Sigmoid colon (tissue), 6 donors: ENCODE measurements at regions not wholly inside any gene's neighbourhood (a gene's known extent, or its start where the extent isn't known, plus 50 kb on each side); places are given as distances from the start of the nearest gene placed in this dataset.

Experiments
- DNase-seq: peaks from one replicate; pipeline ENCODE4 v3.0.0-alpha.2; 2019
- H3K27ac ChIP-seq, 4 donors: fragments of 200-600 bp; sonication (generic); one replicate each; pipeline ENCODE4 v1.5.1; 2016 to 2019; ENCODE audit warnings: mild to moderate bottlenecking in 1 of 4
- H3K27me3 ChIP-seq, 3 donors: fragments of 200-600 bp; sonication (generic); one replicate each; pipeline ENCODE4 v1.5.1; 2019; ENCODE audit warnings: mild to moderate bottlenecking in 1 of 3
- H3K36me3 ChIP-seq, 4 donors: fragments of 200-600 bp; sonication (generic); one replicate each; pipeline ENCODE4 v1.5.1; 2016 to 2019
- H3K4me1 ChIP-seq, 4 donors: fragments of 200-600 bp; sonication (generic); one replicate each; pipeline ENCODE4 v1.5.1; 2017 to 2019
- H3K4me3 ChIP-seq, 4 donors: fragments of 200-600 bp; sonication (generic); one replicate each; pipeline ENCODE4 v1.5.1; 2017 to 2019; ENCODE audit warnings: mild to moderate bottlenecking in 2 of 4, moderate library complexity in 1 of 4
- H3K9me3 ChIP-seq, 4 donors: fragments of 200-600 bp in 3 of 4; sonication (generic) in 3 of 4; one replicate each; pipeline versions ENCODE4 v1.5.1 to v1.6.1; 2013 to 2019
- CTCF ChIP-seq, 4 experiments: fragments of 450-650 bp in 3 of 4; fragments of 200-600 bp in 1 of 4; IDR thresholded peaks; one replicate each; pipeline ENCODE4 v1.5.1; 2016 to 2019; ENCODE audit warnings: antibody characterized with exemption in 4 of 4, mild to moderate bottlenecking in 3 of 4, moderate library complexity in 2 of 4
- EP300 ChIP-seq, 4 donors: sonication (generic); formaldehyde crosslinking; IDR thresholded peaks; one replicate each; pipeline ENCODE4 v1.6.1; 2017; ENCODE audit warnings: antibody characterized with exemption in 4 of 4
- POLR2A ChIP-seq, 2 donors: fragments of 450-650 bp; IDR thresholded peaks; one replicate each; pipeline ENCODE4 v1.6.1; 2016; ENCODE audit warnings: antibody characterized with exemption in 2 of 2, mild to moderate bottlenecking in 2 of 2, moderate library complexity in 2 of 2
- POLR2AphosphoS5 ChIP-seq, 4 donors: sonication (generic); formaldehyde crosslinking; IDR thresholded peaks; one replicate each; pipeline ENCODE4 v1.6.1; 2017; ENCODE audit warnings: antibody characterized with exemption in 4 of 4
- WGBS, 2 donors: extraction: QIAGEN DNeasy Blood & Tissue Kit; methylation state at CpG; one replicate each; pipeline ENCODE4 v1.1.7; 2013; 5-methylcytosine and 5-hydroxymethylcytosine counted together
- intact Hi-C: fragments of 100-400 bp; cut with DNase I; formaldehyde crosslinking; loops from one replicate; pipeline ENCODE4 v1.15.1; 2023
- donor health status: healthy with polysubstance abuse.
- donor health status: healthy.

GRCh38 chr11:70721006-70721405, 322.7 kb downstream of the CTTN start:
- Histone ChIP-seq H3K4me1 (no peaks in the 10 kb centered on the region), H3K4me3 (no peak overlapping the region), H3K9me3 (no peaks in the 10 kb centered on the region), H3K36me3 (no peaks in the 10 kb centered on the region), H3K27ac (no peak overlapping the region), H3K27me3 (peaks cover 0 to 13% (median 0%) of the 10 kb centered on the region in 3 donors)
- no peak for TF ChIP-seq EP300 (IDR thresholded peaks at IDR 0.05)
- no peak for TF ChIP-seq POLR2AphosphoS5 (IDR thresholded peaks at IDR 0.05)
- TF ChIP-seq POLR2A (IDR thresholded peaks at IDR 0.05): no peak
- TF ChIP-seq CTCF (IDR thresholded peaks at IDR 0.05): no peak
- no peak for DNase-seq
- intact Hi-C loops: no loop called here
- WGBS, 2 donors: 89% methylated on average over 12 of the region's 12 CpGs

GRCh38 chr11:70725278-70725677, 326.9 kb downstream of the CTTN start:
- Histone ChIP-seq H3K36me3 (no peaks in the 10 kb centered on the region), H3K27me3 (no peaks in the 10 kb centered on the region), H3K4me1 (no peaks in the 10 kb centered on the region), H3K4me3 (no peak overlapping the region), H3K9me3 (no peaks in the 10 kb centered on the region), H3K27ac (no peak overlapping the region)
- no peak for DNase-seq
- intact Hi-C loops: no loop called here
- no peak for TF ChIP-seq EP300 (IDR thresholded peaks at IDR 0.05)
- WGBS, 2 donors: 88 to 96% methylated on average over 10 of the region's 10 CpGs

- Histone ChIP-seq H3K9me3 (no peaks in the 10 kb centered on the region), H3K4me3 (no peak overlapping the region), H3K4me1 (no peaks in the 10 kb centered on the region), H3K36me3 (no peaks in the 10 kb centered on the region), H3K27ac (no peak overlapping the region), H3K27me3 (no peaks in the 10 kb centered on the region)
- no peak for TF ChIP-seq POLR2A (IDR thresholded peaks at IDR 0.05)
- TF ChIP-seq EP300 (IDR thresholded peaks at IDR 0.05): no peak
- TF ChIP-seq CTCF (IDR thresholded peaks at IDR 0.05): no peak
- TF ChIP-seq POLR2AphosphoS5 (IDR thresholded peaks at IDR 0.05): no peak
- DNase-seq: no peak
- WGBS, 2 donors: 82 to 88% methylated on average over 7 of the region's 7 CpGs
- intact Hi-C loops: no loop called here
Observed at GRCh38 chr11:70725739-70726138, 327.4 kb downstream of the CTTN start.

GRCh38 chr11:70727021-70727420, 328.7 kb downstream of the CTTN start:
- no peaks in the 10 kb centered on the region for H3K27me3 ChIP-seq
- 94 to 97% methylated on average over 5 of the region's 5 CpGs for WGBS, 2 donors
- TF ChIP-seq POLR2AphosphoS5 (IDR thresholded peaks at IDR 0.05) (no peak), EP300 (IDR thresholded peaks at IDR 0.05) (no peak), CTCF (IDR thresholded peaks at IDR 0.05) (no peak)
- H3K36me3 ChIP-seq: no peaks in the 10 kb centered on the region
- no peaks in the 10 kb centered on the region for H3K4me1 ChIP-seq
- intact Hi-C loops: no loop called here
- H3K27ac ChIP-seq: no peak overlapping the region
- H3K4me3 ChIP-seq: no peak overlapping the region
- H3K9me3 ChIP-seq: no peaks in the 10 kb centered on the region
- DNase-seq: no peak

GRCh38 chr11:70727899-70728620, 329.7 kb downstream of the CTTN start:
- TF ChIP-seq EP300 (IDR thresholded peaks at IDR 0.05) (no peak), POLR2A (IDR thresholded peaks at IDR 0.05) (no peak), CTCF (IDR thresholded peaks at IDR 0.05) (no peak), POLR2AphosphoS5 (IDR thresholded peaks at IDR 0.05) (no peak)
- Histone ChIP-seq H3K4me3 (no peak overlapping the region), H3K27ac (no peak overlapping the region), H3K4me1 (no peaks in the 10 kb centered on the region), H3K36me3 (no peaks in the 10 kb centered on the region), H3K9me3 (no peaks in the 10 kb centered on the region), H3K27me3 (no peaks in the 10 kb centered on the region)
- 60 to 70% methylated on average over 15 of the region's 15 CpGs for WGBS, 2 donors
- intact Hi-C loops: no loop called here
- no peak for DNase-seq
